CD4-positive, alpha-beta T cell treated with Interleukin-12 subunit alpha and Interleukin-12 subunit beta, for 1 hour (primary cell): ENCODE measurements at regions not wholly inside any gene's neighbourhood (a gene's known extent, or its start where the extent isn't known, plus 50 kb on each side); places are given as distances from the start of the nearest gene placed in this dataset.
"Not testable (repeated sequence)": the region's sequence is repeated elsewhere in the genome, so short reads cannot be mapped to it uniquely, and the experiment has no call there.

ENCODE experiments used
- DNase-seq: peaks from one replicate; pipeline ENCODE4 v3.0.0-alpha.2; 2020

- DNase-seq, result no peak
Observed at GRCh38 chrX:131831185-131831520, 191.9 kb upstream of the STK26 start.

- DNase-seq, result no peak
Observed at GRCh38 chrX:131836161-131836560, 186.9 kb upstream of the STK26 start.

GRCh38 chrX:131837325-131837724 lies 185.8 kb upstream of the STK26 start:
- DNase-seq, result no peak

GRCh38 chrX:131840799-131841495 lies 182.2 kb upstream of the STK26 start:
- no peak for DNase-seq

GRCh38 chrX:131841496-131842437 lies 181.3 kb upstream of the STK26 start:
- peak; percentile 59 for DNase-seq

- no peak for DNase-seq
Observed at GRCh38 chrX:131843987-131844386, 179.1 kb upstream of the STK26 start.

GRCh38 chrX:131845201-131845600 lies 177.9 kb upstream of the STK26 start:
- no peak for DNase-seq

GRCh38 chrX:131845771-131846170 lies 177.3 kb upstream of the STK26 start:
- no peak for DNase-seq

GRCh38 chrX:131850964-131851363 lies 172.1 kb upstream of the STK26 start:
- DNase-seq, result not testable (repeated sequence)

GRCh38 chrX:131853440-131853839 lies 169.7 kb upstream of the STK26 start:
- no peak for DNase-seq

- peak; percentile 27 for DNase-seq
Observed at GRCh38 chrX:131854581-131854980, 168.5 kb upstream of the STK26 start.

GRCh38 chrX:131861088-131861787 lies 161.9 kb upstream of the STK26 start:
- no peak for DNase-seq

- no peak for DNase-seq
Observed at GRCh38 chrX:131862321-131862720, 160.8 kb upstream of the STK26 start.

- no peak for DNase-seq
Observed at GRCh38 chrX:131869182-131869581, 153.9 kb upstream of the STK26 start.

GRCh38 chrX:131874300-131874699 lies 148.8 kb upstream of the STK26 start:
- no peak for DNase-seq

GRCh38 chrX:131875827-131876226 lies 147.3 kb upstream of the STK26 start:
- DNase-seq, result not testable (repeated sequence)

GRCh38 chrX:131881194-131881593 lies 141.9 kb upstream of the STK26 start:
- DNase-seq, result no peak

- not testable (repeated sequence) for DNase-seq
Observed at GRCh38 chrX:131885042-131885441, 138.1 kb upstream of the STK26 start.

GRCh38 chrX:131893857-131894256 lies 129.2 kb upstream of the STK26 start:
- not testable (repeated sequence) for DNase-seq

- no peak for DNase-seq
Observed at GRCh38 chrX:131894995-131895394, 128.1 kb upstream of the STK26 start.

- peak; percentile 1 for DNase-seq
Observed at GRCh38 chrX:131895807-131896206, 127.3 kb upstream of the STK26 start.

GRCh38 chrX:131901546-131901945 lies 121.6 kb upstream of the STK26 start:
- DNase-seq, result no peak

GRCh38 chrX:131907488-131908314 lies 115.4 kb upstream of the STK26 start:
- no peak for DNase-seq
